CD14-positive monocyte (primary cell): ENCODE measurements at regions not wholly inside any gene's neighbourhood (a gene's known extent, or its start where the extent isn't known, plus 50 kb on each side); places are given as distances from the start of the nearest gene placed in this dataset.

Experiments
- DNase-seq, 3 donors: peaks; one replicate each; pipeline ENCODE4 v3.0.0-alpha.2; 2011 to 2022
- H2AFZ ChIP-seq: 2 replicates; pipeline ENCODE4 v1.6.0; 2012; ENCODE audit warnings: mild to moderate bottlenecking, low read depth, low read length, inconsistent platforms; ENCODE audit not compliant: insufficient read depth, poor library complexity, severe bottlenecking
- H3K27ac ChIP-seq, 2 donors: 1 replicate in 1 of 2; 2 replicates in 1 of 2; pipeline ENCODE4 v1.5.1; 2012 to 2013; ENCODE audit warnings: low read length in 2 of 2, control low read depth in 1 of 2, inconsistent platforms in 1 of 2, low read depth in 1 of 2, mild to moderate bottlenecking in 1 of 2
- H3K27me3 ChIP-seq, 2 donors: one replicate each; pipeline versions ENCODE4 v1.6.0 to v1.6.1; 2011 to 2013; ENCODE audit warnings: low read length in 2 of 2; ENCODE audit not compliant: control insufficient read depth in 2 of 2, insufficient read depth in 2 of 2
- H3K36me3 ChIP-seq, 2 donors: replicated peaks in 1 of 2; 1 replicate in 1 of 2; 2 replicates in 1 of 2; pipeline versions ENCODE4 v1.5.1 to v1.6.1; 2012 to 2013; ENCODE audit warnings: low read length in 2 of 2, control low read depth in 1 of 2, inconsistent platforms in 1 of 2, mild to moderate bottlenecking in 1 of 2; ENCODE audit not compliant: insufficient read depth in 2 of 2, control insufficient read depth in 1 of 2
- H3K4me1 ChIP-seq, 2 donors: 1 replicate in 1 of 2; 2 replicates in 1 of 2; pipeline versions ENCODE4 v1.5.1 to v1.6.1; 2012 to 2013; ENCODE audit warnings: low read length in 2 of 2, control low read depth in 1 of 2, inconsistent platforms in 1 of 2, mild to moderate bottlenecking in 1 of 2, moderate library complexity in 1 of 2; ENCODE audit not compliant: insufficient read depth in 2 of 2, control insufficient read depth in 1 of 2
- H3K4me2 ChIP-seq: replicated peaks from 2 replicates; pipeline ENCODE3; 2012; ENCODE audit warnings: low read length, moderate library complexity, mild to moderate bottlenecking; ENCODE audit not compliant: poor library complexity, severe bottlenecking; ENCODE audit errors: extremely low read depth
- H3K4me3 ChIP-seq, 3 experiments: fragments of 200-600 bp in 1 of 3; sonication (generic) in 1 of 3; replicated peaks in 1 of 3; 1 replicate in 2 of 3; 2 replicates in 1 of 3; pipeline ENCODE4 v1.5.1; 2011 to 2013; ENCODE audit warnings: low read length in 3 of 3, mild to moderate bottlenecking in 3 of 3, control low read depth in 2 of 3, low read depth in 2 of 3, inconsistent platforms in 1 of 3, moderate library complexity in 1 of 3
- H3K79me2 ChIP-seq: 2 replicates; pipeline ENCODE4 v1.6.0; 2012; ENCODE audit warnings: mild to moderate bottlenecking, control low read depth, inconsistent platforms, low read length, moderate library complexity; ENCODE audit not compliant: insufficient read depth
- H3K9ac ChIP-seq: 2 replicates; pipeline ENCODE4 v1.6.0; 2017; ENCODE audit warnings: low read length, mild to moderate bottlenecking; ENCODE audit not compliant: insufficient read depth, poor library complexity, severe bottlenecking
- H3K9me3 ChIP-seq, 2 donors: replicated peaks in 1 of 2; 1 replicate in 1 of 2; 2 replicates in 1 of 2; pipeline versions ENCODE4 v1.5.1 to v1.6.1; 2012 to 2013; ENCODE audit warnings: low read length in 2 of 2, control low read depth in 1 of 2; ENCODE audit not compliant: control insufficient read depth in 1 of 2, insufficient read depth in 1 of 2
- H4K20me1 ChIP-seq: 2 replicates; pipeline ENCODE4 v1.6.0; 2012; ENCODE audit warnings: mild to moderate bottlenecking, low read length, control low read depth, moderate library complexity; ENCODE audit not compliant: insufficient read depth
- H3K27ac Mint-ChIP-seq, 7 donors: one replicate each; pipeline ENCODE4 v1.8.0; 2020; ENCODE audit warnings: mild to moderate bottlenecking in 7 of 7, mixed read lengths in 7 of 7, moderate library complexity in 6 of 7, inconsistent platforms in 2 of 7
- H3K27me3 Mint-ChIP-seq, 3 donors: one replicate each; pipeline ENCODE4 v1.8.0; 2021 to 2022; ENCODE audit warnings: low read depth in 3 of 3, mild to moderate bottlenecking in 3 of 3, mixed read lengths in 3 of 3, moderate library complexity in 3 of 3, inconsistent platforms in 1 of 3
- H3K36me3 Mint-ChIP-seq, 2 donors: one replicate each; pipeline ENCODE4 v1.8.0; 2020; ENCODE audit warnings: mixed read lengths in 2 of 2, inconsistent platforms in 1 of 2, mild to moderate bottlenecking in 1 of 2
- H3K4me1 Mint-ChIP-seq: one replicate; pipeline ENCODE4 v1.8.0; 2020; ENCODE audit warnings: mild to moderate bottlenecking, mixed read lengths
- H3K4me3 Mint-ChIP-seq, 2 donors: one replicate each; pipeline ENCODE4 v1.8.0; 2020; ENCODE audit warnings: mild to moderate bottlenecking in 2 of 2, mixed read lengths in 2 of 2, moderate library complexity in 1 of 2
- H3K9me3 Mint-ChIP-seq, 7 donors: one replicate each; pipeline ENCODE4 v1.8.0; 2020 to 2022; ENCODE audit warnings: mixed read lengths in 7 of 7, mild to moderate bottlenecking in 6 of 7, moderate library complexity in 6 of 7, inconsistent platforms in 2 of 7
- WGBS: methylation state at CpG from one replicate; pipeline ENCODE4 v1.1.5; 2013; ENCODE audit warnings: missing lambda C conversion rate; ENCODE audit not compliant: insufficient coverage; 5-methylcytosine and 5-hydroxymethylcytosine counted together
- intact Hi-C, 2 donors: fragments of 100-400 bp; cut with micrococcal nuclease; formaldehyde crosslinking; loops; one replicate each; pipeline versions ENCODE4 v1.15.0 to v1.15.1; 2023
- TF ChIP-seq, protein P1 (sequence below): fragments of 200-600 bp; IDR thresholded peaks from one replicate; pipeline ENCODE4 v1.8.0; 2022; ENCODE audit warnings: antibody characterized with exemption, mild to moderate bottlenecking

- Histone ChIP-seq H3K4me1 (no peaks in the 10 kb centered on the region), H3K36me3 (no peaks in the 10 kb centered on the region), H3K27me3 (no peaks in the 10 kb centered on the region), H3K27ac (no peak overlapping the region), H3K4me3 (no peak overlapping the region), H4K20me1 (no peaks in the 10 kb centered on the region), H3K79me2 (no peaks in the 10 kb centered on the region), H3K9me3 (no peaks in the 10 kb centered on the region), H3K4me2 (no peak overlapping the region), H2AFZ (no peak overlapping the region), H3K9ac (no peak overlapping the region)
- no peaks in the 10 kb centered on the region for H3K4me1 Mint-ChIP-seq
- WGBS: 89% methylated on average over 6 of the region's 6 CpGs
- no peak for DNase-seq
- H3K9me3 Mint-ChIP-seq: no peaks in the 10 kb centered on the region
- peaks cover 8 to 19% (median 10%) of the 10 kb centered on the region in 3 donors for H3K27me3 Mint-ChIP-seq
- intact Hi-C loops: no loop called here
- TF ChIP-seq, protein P1, sequence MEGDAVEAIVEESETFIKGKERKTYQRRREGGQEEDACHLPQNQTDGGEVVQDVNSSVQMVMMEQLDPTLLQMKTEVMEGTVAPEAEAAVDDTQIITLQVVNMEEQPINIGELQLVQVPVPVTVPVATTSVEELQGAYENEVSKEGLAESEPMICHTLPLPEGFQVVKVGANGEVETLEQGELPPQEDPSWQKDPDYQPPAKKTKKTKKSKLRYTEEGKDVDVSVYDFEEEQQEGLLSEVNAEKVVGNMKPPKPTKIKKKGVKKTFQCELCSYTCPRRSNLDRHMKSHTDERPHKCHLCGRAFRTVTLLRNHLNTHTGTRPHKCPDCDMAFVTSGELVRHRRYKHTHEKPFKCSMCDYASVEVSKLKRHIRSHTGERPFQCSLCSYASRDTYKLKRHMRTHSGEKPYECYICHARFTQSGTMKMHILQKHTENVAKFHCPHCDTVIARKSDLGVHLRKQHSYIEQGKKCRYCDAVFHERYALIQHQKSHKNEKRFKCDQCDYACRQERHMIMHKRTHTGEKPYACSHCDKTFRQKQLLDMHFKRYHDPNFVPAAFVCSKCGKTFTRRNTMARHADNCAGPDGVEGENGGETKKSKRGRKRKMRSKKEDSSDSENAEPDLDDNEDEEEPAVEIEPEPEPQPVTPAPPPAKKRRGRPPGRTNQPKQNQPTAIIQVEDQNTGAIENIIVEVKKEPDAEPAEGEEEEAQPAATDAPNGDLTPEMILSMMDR: no peak
- H3K27ac Mint-ChIP-seq: no peak overlapping the region
- no peaks in the 10 kb centered on the region for H3K36me3 Mint-ChIP-seq
- no peak overlapping the region for H3K4me3 Mint-ChIP-seq
These were observed 58.1 kb upstream of the NEURL1B start for GRCh38 chr5:172582940-172583339.

DNA sequence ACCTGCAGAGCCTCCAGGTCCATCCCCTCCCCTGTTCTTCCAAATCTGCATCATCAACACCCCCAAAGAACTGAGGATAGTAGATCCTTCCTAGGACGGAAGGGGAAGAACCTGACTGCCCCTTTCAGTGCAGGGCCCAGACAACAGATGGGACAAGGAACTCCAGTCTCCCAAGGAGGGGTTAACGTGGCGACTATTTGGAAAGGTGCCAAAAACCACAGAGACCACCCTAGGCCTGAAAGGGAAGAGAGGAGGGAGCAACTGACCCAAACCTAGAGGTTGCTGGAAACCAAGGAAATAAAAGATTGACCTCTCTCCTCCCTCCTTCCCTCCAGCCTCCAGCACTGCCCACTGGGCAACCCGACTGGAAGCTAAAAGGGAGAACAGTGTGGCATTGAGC, 59.7 kb upstream of the NEURL1B start:
- no peaks in the 10 kb centered on the region for H3K4me1 ChIP-seq
- H3K27me3 ChIP-seq: no peaks in the 10 kb centered on the region
- Mint-ChIP-seq H3K4me3 (no peak overlapping the region), H3K36me3 (no peaks in the 10 kb centered on the region), H3K9me3 (no peaks in the 10 kb centered on the region), H3K27me3 (peaks cover 6 to 21% (median 12%) of the 10 kb centered on the region in 3 donors), H3K4me1 (no peaks in the 10 kb centered on the region), H3K27ac (no peak overlapping the region)
- H3K79me2 ChIP-seq: no peaks in the 10 kb centered on the region
- intact Hi-C loops: no loop called here
- no peak for DNase-seq
- no peak overlapping the region for H3K9ac ChIP-seq
- no peaks in the 10 kb centered on the region for H3K9me3 ChIP-seq
- H2AFZ ChIP-seq: no peak overlapping the region
- H3K36me3 ChIP-seq: no peaks in the 10 kb centered on the region
- no peak overlapping the region for H3K4me2 ChIP-seq
- TF ChIP-seq, protein P1: no peak
- H3K27ac ChIP-seq: no peak overlapping the region
- H4K20me1 ChIP-seq: no peaks in the 10 kb centered on the region
- no peak overlapping the region for H3K4me3 ChIP-seq
- WGBS: no CpG with 5 or more reads among the region's 4 CpGs
